GM12878 (cell line): ENCODE measurements at regions not wholly inside any gene's neighbourhood (a gene's known extent, or its start where the extent isn't known, plus 50 kb on each side); places are given as distances from the start of the nearest gene placed in this dataset.

Experiments
- ASH2L ChIP-seq: fragments of 300-600, 200-600 bp; sonication (generic); IDR thresholded peaks from 2 replicates; pipeline ENCODE4 v1.6.1; 2017; ENCODE audit warnings: low read depth, mild to moderate bottlenecking, borderline replicate concordance
- BMI1 ChIP-seq: fragments of 450-650 bp; IDR thresholded peaks from 2 replicates; pipeline ENCODE4 v1.6.1; 2016; ENCODE audit warnings: mild to moderate bottlenecking, moderate library complexity, borderline replicate concordance
- FOXK2 ChIP-seq: fragments of 450-650 bp; IDR thresholded peaks from 2 replicates; pipeline ENCODE4 v1.6.1; 2017; ENCODE audit warnings: mild to moderate bottlenecking, moderate library complexity
- KLF5 ChIP-seq: fragments of 450-650 bp; IDR thresholded peaks from 2 replicates; pipeline ENCODE4 v1.6.1; 2014; ENCODE audit warnings: mild to moderate bottlenecking; ENCODE audit not compliant: partially characterized antibody
- RELB ChIP-seq: fragments of 450-650 bp; IDR thresholded peaks from 2 replicates; pipeline ENCODE4 v1.6.1; 2017; ENCODE audit warnings: low read depth, mild to moderate bottlenecking, moderate library complexity
- RFX5 ChIP-seq: IDR thresholded peaks from 2 replicates; pipeline ENCODE4 v1.6.1; 2011; ENCODE audit warnings: low read depth, low read length, improper control_type of control experiment
- SRF ChIP-seq, 2 experiments: IDR thresholded peaks; 2 replicates each; pipeline ENCODE4 v1.6.1; 2011; ENCODE audit warnings: low read depth in 2 of 2, low read length in 2 of 2, mild to moderate bottlenecking in 1 of 2, moderate library complexity in 1 of 2
- ZNF207 ChIP-seq: fragments of 450-650 bp; IDR thresholded peaks from 2 replicates; pipeline ENCODE4 v1.6.1; 2014; ENCODE audit warnings: antibody characterized with exemption, mild to moderate bottlenecking, borderline replicate concordance
- ZNF24 ChIP-seq: fragments of 450-650 bp; IDR thresholded peaks from 2 replicates; pipeline ENCODE4 v1.6.1; 2017; ENCODE audit warnings: antibody characterized with exemption, mild to moderate bottlenecking
- TF ChIP-seq, protein P1 (sequence below): fragments of 450-650 bp; IDR thresholded peaks from 2 replicates; pipeline ENCODE4 v1.6.1; 2017; ENCODE audit warnings: mild to moderate bottlenecking, low read depth, inconsistent platforms; ENCODE audit not compliant: poor library complexity, severe bottlenecking
- TF ChIP-seq, protein P2 (sequence below): fragments of 450-650 bp; IDR thresholded peaks from 2 replicates; pipeline ENCODE4 v1.6.1; 2017; ENCODE audit warnings: mild to moderate bottlenecking
- TF ChIP-seq, protein P3 (sequence below): fragments of 450-650 bp; IDR thresholded peaks from 2 replicates; pipeline ENCODE4 v1.6.1; 2016; ENCODE audit warnings: mild to moderate bottlenecking

- TF ChIP-seq, protein P1, sequence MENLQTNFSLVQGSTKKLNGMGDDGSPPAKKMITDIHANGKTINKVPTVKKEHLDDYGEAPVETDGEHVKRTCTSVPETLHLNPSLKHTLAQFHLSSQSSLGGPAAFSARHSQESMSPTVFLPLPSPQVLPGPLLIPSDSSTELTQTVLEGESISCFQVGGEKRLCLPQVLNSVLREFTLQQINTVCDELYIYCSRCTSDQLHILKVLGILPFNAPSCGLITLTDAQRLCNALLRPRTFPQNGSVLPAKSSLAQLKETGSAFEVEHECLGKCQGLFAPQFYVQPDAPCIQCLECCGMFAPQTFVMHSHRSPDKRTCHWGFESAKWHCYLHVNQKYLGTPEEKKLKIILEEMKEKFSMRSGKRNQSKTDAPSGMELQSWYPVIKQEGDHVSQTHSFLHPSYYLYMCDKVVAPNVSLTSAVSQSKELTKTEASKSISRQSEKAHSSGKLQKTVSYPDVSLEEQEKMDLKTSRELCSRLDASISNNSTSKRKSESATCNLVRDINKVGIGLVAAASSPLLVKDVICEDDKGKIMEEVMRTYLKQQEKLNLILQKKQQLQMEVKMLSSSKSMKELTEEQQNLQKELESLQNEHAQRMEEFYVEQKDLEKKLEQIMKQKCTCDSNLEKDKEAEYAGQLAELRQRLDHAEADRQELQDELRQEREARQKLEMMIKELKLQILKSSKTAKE = no peak
- TF ChIP-seq FOXK2 (no peak), KLF5 (no peak), SRF (IDR thresholded peaks at IDR 0.05; ENCODE audit: low read depth in 2 of 2, low read length in 2 of 2) (no peak), BMI1 (no peak), RFX5 (no peak), ZNF207 (no peak), ZNF24 (no peak), RELB (no peak), ASH2L (no peak)
- TF ChIP-seq, protein P2, sequence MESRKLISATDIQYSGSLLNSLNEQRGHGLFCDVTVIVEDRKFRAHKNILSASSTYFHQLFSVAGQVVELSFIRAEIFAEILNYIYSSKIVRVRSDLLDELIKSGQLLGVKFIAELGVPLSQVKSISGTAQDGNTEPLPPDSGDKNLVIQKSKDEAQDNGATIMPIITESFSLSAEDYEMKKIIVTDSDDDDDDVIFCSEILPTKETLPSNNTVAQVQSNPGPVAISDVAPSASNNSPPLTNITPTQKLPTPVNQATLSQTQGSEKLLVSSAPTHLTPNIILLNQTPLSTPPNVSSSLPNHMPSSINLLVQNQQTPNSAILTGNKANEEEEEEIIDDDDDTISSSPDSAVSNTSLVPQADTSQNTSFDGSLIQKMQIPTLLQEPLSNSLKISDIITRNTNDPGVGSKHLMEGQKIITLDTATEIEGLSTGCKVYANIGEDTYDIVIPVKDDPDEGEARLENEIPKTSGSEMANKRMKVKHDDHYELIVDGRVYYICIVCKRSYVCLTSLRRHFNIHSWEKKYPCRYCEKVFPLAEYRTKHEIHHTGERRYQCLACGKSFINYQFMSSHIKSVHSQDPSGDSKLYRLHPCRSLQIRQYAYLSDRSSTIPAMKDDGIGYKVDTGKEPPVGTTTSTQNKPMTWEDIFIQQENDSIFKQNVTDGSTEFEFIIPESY = no peak
- TF ChIP-seq, protein P3, sequence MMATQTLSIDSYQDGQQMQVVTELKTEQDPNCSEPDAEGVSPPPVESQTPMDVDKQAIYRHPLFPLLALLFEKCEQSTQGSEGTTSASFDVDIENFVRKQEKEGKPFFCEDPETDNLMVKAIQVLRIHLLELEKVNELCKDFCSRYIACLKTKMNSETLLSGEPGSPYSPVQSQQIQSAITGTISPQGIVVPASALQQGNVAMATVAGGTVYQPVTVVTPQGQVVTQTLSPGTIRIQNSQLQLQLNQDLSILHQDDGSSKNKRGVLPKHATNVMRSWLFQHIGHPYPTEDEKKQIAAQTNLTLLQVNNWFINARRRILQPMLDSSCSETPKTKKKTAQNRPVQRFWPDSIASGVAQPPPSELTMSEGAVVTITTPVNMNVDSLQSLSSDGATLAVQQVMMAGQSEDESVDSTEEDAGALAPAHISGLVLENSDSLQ = no peak
- TF ChIP-seq, all 136 proteins: peak for 0
Observed at GRCh38 chr15:69804786-69805185, 292.9 kb downstream of the TLE3 start (continued).
